ENCODE measurements at regions not wholly inside any gene's neighbourhood (a gene's known extent, or its start where the extent isn't known, plus 50 kb on each side); places are given as distances from the start of the nearest gene placed in this dataset.
A peak's percentile ranks its signal among the peaks of the same experiment; 100 is the strongest.

GRCh38 chr5:51096859-51097258 lies 286.4 kb upstream of the ISL1 start:
- H3K27ac ChIP-seq (ENCODE audit: low read length) = no peak overlapping the region
- H3K4me1 ChIP-seq (ENCODE audit: control insufficient read depth, insufficient read depth, low read length) = no peaks in the 10 kb centered on the region
- no peak for DNase-seq
- no peaks in the 10 kb centered on the region for H3K27me3 ChIP-seq (ENCODE audit: control insufficient read depth, insufficient read depth, low read length)
- H3K36me3 ChIP-seq (ENCODE audit: control insufficient read depth, insufficient read depth, low read length) = no peaks in the 10 kb centered on the region
- no CpG with 5 or more reads among the region's 3 CpGs for WGBS (ENCODE audit: insufficient coverage, low lambda C conversion rate)
- H3K4me3 ChIP-seq (ENCODE audit: low read length) = no peak overlapping the region
- no peaks in the 10 kb centered on the region for H3K9me3 ChIP-seq (ENCODE audit: control insufficient read depth, low read depth, low read length)

- H3K27me3 ChIP-seq (ENCODE audit: control insufficient read depth, insufficient read depth, low read length) = no peaks in the 10 kb centered on the region
- no peaks in the 10 kb centered on the region for H3K9me3 ChIP-seq (ENCODE audit: control insufficient read depth, low read depth, low read length)
- DNase-seq = no peak
- no peaks in the 10 kb centered on the region for H3K36me3 ChIP-seq (ENCODE audit: control insufficient read depth, insufficient read depth, low read length)
- no peak overlapping the region for H3K27ac ChIP-seq (ENCODE audit: low read length)
- 100% methylated on average over 1 of the region's 6 CpGs for WGBS (ENCODE audit: insufficient coverage, low lambda C conversion rate)
- H3K4me3 ChIP-seq (ENCODE audit: low read length) = no peak overlapping the region
- H3K4me1 ChIP-seq (ENCODE audit: control insufficient read depth, insufficient read depth, low read length) = no peaks in the 10 kb centered on the region
Observed at GRCh38 chr5:51099173-51099853, 283.9 kb upstream of the ISL1 start.

- 33% methylated on average over 1 of the region's 2 CpGs for WGBS (ENCODE audit: insufficient coverage, low lambda C conversion rate)
- no peak overlapping the region for H3K4me3 ChIP-seq (ENCODE audit: low read length)
- H3K4me1 ChIP-seq (ENCODE audit: control insufficient read depth, insufficient read depth, low read length) = no peaks in the 10 kb centered on the region
- no peaks in the 10 kb centered on the region for H3K36me3 ChIP-seq (ENCODE audit: control insufficient read depth, insufficient read depth, low read length)
- H3K27me3 ChIP-seq (ENCODE audit: control insufficient read depth, insufficient read depth, low read length) = no peaks in the 10 kb centered on the region
- DNase-seq = peak; percentile 14 to 52
- H3K27ac ChIP-seq (ENCODE audit: low read length) = no peak overlapping the region
- H3K9me3 ChIP-seq (ENCODE audit: control insufficient read depth, low read depth, low read length) = no peaks in the 10 kb centered on the region
Observed at GRCh38 chr5:51104556-51104955, 278.7 kb upstream of the ISL1 start.

GRCh38 chr5:51109786-51110410 lies 273.4 kb upstream of the ISL1 start:
- Histone ChIP-seq H3K36me3 (ENCODE audit: control insufficient read depth, insufficient read depth, low read length) (no peaks in the 10 kb centered on the region), H3K27me3 (ENCODE audit: control insufficient read depth, insufficient read depth, low read length) (no peaks in the 10 kb centered on the region), H3K9me3 (ENCODE audit: control insufficient read depth, low read depth, low read length) (no peaks in the 10 kb centered on the region), H3K4me1 (ENCODE audit: control insufficient read depth, insufficient read depth, low read length) (no peaks in the 10 kb centered on the region), H3K27ac (ENCODE audit: low read length) (no peak overlapping the region), H3K4me3 (ENCODE audit: low read length) (no peak overlapping the region)
- no CpG with 5 or more reads among the region's 3 CpGs for WGBS (ENCODE audit: insufficient coverage, low lambda C conversion rate)
- DNase-seq = no peak

- H3K4me1 ChIP-seq (ENCODE audit: control insufficient read depth, insufficient read depth, low read length) = no peaks in the 10 kb centered on the region
- no peak overlapping the region for H3K4me3 ChIP-seq (ENCODE audit: low read length)
- no peaks in the 10 kb centered on the region for H3K36me3 ChIP-seq (ENCODE audit: control insufficient read depth, insufficient read depth, low read length)
- DNase-seq = no peak
- H3K27me3 ChIP-seq (ENCODE audit: control insufficient read depth, insufficient read depth, low read length) = no peaks in the 10 kb centered on the region
- no peak overlapping the region for H3K27ac ChIP-seq (ENCODE audit: low read length)
- no peaks in the 10 kb centered on the region for H3K9me3 ChIP-seq (ENCODE audit: control insufficient read depth, low read depth, low read length)
Observed at GRCh38 chr5:51131266-51131665, 252.0 kb upstream of the ISL1 start.

GRCh38 chr5:51138164-51138563 lies 245.1 kb upstream of the ISL1 start:
- H3K36me3 ChIP-seq (ENCODE audit: control insufficient read depth, insufficient read depth, low read length) = no peaks in the 10 kb centered on the region
- no peak overlapping the region for H3K27ac ChIP-seq (ENCODE audit: low read length)
- DNase-seq = no peak
- no peak overlapping the region for H3K4me3 ChIP-seq (ENCODE audit: low read length)
- H3K4me1 ChIP-seq (ENCODE audit: control insufficient read depth, insufficient read depth, low read length) = no peaks in the 10 kb centered on the region
- H3K27me3 ChIP-seq (ENCODE audit: control insufficient read depth, insufficient read depth, low read length) = no peaks in the 10 kb centered on the region
- H3K9me3 ChIP-seq (ENCODE audit: control insufficient read depth, low read depth, low read length) = no peaks in the 10 kb centered on the region
- WGBS (ENCODE audit: insufficient coverage, low lambda C conversion rate) = 86% methylated on average over 1 of the region's 2 CpGs

GRCh38 chr5:51148437-51148836 lies 234.8 kb upstream of the ISL1 start:
- H3K27me3 ChIP-seq (ENCODE audit: control insufficient read depth, insufficient read depth, low read length) = no peaks in the 10 kb centered on the region
- H3K9me3 ChIP-seq (ENCODE audit: control insufficient read depth, low read depth, low read length) = no peaks in the 10 kb centered on the region
- no peak overlapping the region for H3K4me3 ChIP-seq (ENCODE audit: low read length)
- no peak overlapping the region for H3K27ac ChIP-seq (ENCODE audit: low read length)
- WGBS (ENCODE audit: insufficient coverage, low lambda C conversion rate) = 83% methylated on average over 2 of the region's 2 CpGs
- H3K36me3 ChIP-seq (ENCODE audit: control insufficient read depth, insufficient read depth, low read length) = no peaks in the 10 kb centered on the region
- DNase-seq = no peak
- no peaks in the 10 kb centered on the region for H3K4me1 ChIP-seq (ENCODE audit: control insufficient read depth, insufficient read depth, low read length)

GRCh38 chr5:51156222-51156621 lies 227.0 kb upstream of the ISL1 start:
- Histone ChIP-seq H3K4me1 (ENCODE audit: control insufficient read depth, insufficient read depth, low read length) (no peaks in the 10 kb centered on the region), H3K27me3 (ENCODE audit: control insufficient read depth, insufficient read depth, low read length) (no peaks in the 10 kb centered on the region), H3K9me3 (ENCODE audit: control insufficient read depth, low read depth, low read length) (no peaks in the 10 kb centered on the region), H3K36me3 (ENCODE audit: control insufficient read depth, insufficient read depth, low read length) (no peaks in the 10 kb centered on the region), H3K27ac (ENCODE audit: low read length) (no peak overlapping the region), H3K4me3 (ENCODE audit: low read length) (no peak overlapping the region)
- no peak for DNase-seq

- no peak overlapping the region for H3K4me3 ChIP-seq (ENCODE audit: low read length)
- no peaks in the 10 kb centered on the region for H3K4me1 ChIP-seq (ENCODE audit: control insufficient read depth, insufficient read depth, low read length)
- H3K36me3 ChIP-seq (ENCODE audit: control insufficient read depth, insufficient read depth, low read length) = no peaks in the 10 kb centered on the region
- no peak overlapping the region for H3K27ac ChIP-seq (ENCODE audit: low read length)
- DNase-seq = no peak
- WGBS (ENCODE audit: insufficient coverage, low lambda C conversion rate) = 59% methylated on average over 4 of the region's 8 CpGs
- no peaks in the 10 kb centered on the region for H3K9me3 ChIP-seq (ENCODE audit: control insufficient read depth, low read depth, low read length)
- no peaks in the 10 kb centered on the region for H3K27me3 ChIP-seq (ENCODE audit: control insufficient read depth, insufficient read depth, low read length)
Observed at GRCh38 chr5:51156838-51157237, 226.4 kb upstream of the ISL1 start.

- WGBS (ENCODE audit: insufficient coverage, low lambda C conversion rate) = no CpG with 5 or more reads among the region's 5 CpGs
- no peak overlapping the region for H3K4me3 ChIP-seq (ENCODE audit: low read length)
Observed at GRCh38 chr5:51159164-51159563, 224.1 kb upstream of the ISL1 start.

GRCh38 chr5:51159606-51160005 lies 223.6 kb upstream of the ISL1 start:
- no peaks in the 10 kb centered on the region for H3K4me1 ChIP-seq (ENCODE audit: control insufficient read depth, insufficient read depth, low read length)
- H3K9me3 ChIP-seq (ENCODE audit: control insufficient read depth, low read depth, low read length) = no peaks in the 10 kb centered on the region
- no peak overlapping the region for H3K27ac ChIP-seq (ENCODE audit: low read length)
- H3K36me3 ChIP-seq (ENCODE audit: control insufficient read depth, insufficient read depth, low read length) = no peaks in the 10 kb centered on the region
- WGBS (ENCODE audit: insufficient coverage, low lambda C conversion rate) = no CpG with 5 or more reads among the region's 2 CpGs
- DNase-seq = no peak
- H3K27me3 ChIP-seq (ENCODE audit: control insufficient read depth, insufficient read depth, low read length) = no peaks in the 10 kb centered on the region
- no peak overlapping the region for H3K4me3 ChIP-seq (ENCODE audit: low read length)

More at GRCh38 chr5:51159164-51159563, 224.1 kb upstream of the ISL1 start:
- H3K27ac ChIP-seq (ENCODE audit: low read length) = no peak overlapping the region
- H3K9me3 ChIP-seq (ENCODE audit: control insufficient read depth, low read depth, low read length) = no peaks in the 10 kb centered on the region
- no peaks in the 10 kb centered on the region for H3K27me3 ChIP-seq (ENCODE audit: control insufficient read depth, insufficient read depth, low read length)
- H3K4me1 ChIP-seq (ENCODE audit: control insufficient read depth, insufficient read depth, low read length) = no peaks in the 10 kb centered on the region
- H3K36me3 ChIP-seq (ENCODE audit: control insufficient read depth, insufficient read depth, low read length) = no peaks in the 10 kb centered on the region
- DNase-seq = no peak

Data from large intestine (tissue), 3 donors.